ENCODE measurements at regions not wholly inside any gene's neighbourhood (a gene's known extent, or its start where the extent isn't known, plus 50 kb on each side); places are given as distances from the start of the nearest gene placed in this dataset.

- peak; percentile 23; the same call in 1 of the 2 replicates for TF ChIP-seq CTCF (conservative IDR thresholded peaks at IDR 0.05)
- no peak for TF ChIP-seq EZH2 (IDR thresholded peaks at IDR 0.05; ENCODE audit: low read depth)
Observed at GRCh38 chr3:173249457-173249856, 108.4 kb upstream of the SPATA16 start.
